Rectal smooth muscle tissue (tissue), 1 donor: ENCODE measurements at regions not wholly inside any gene's neighbourhood (a gene's known extent, or its start where the extent isn't known, plus 50 kb on each side); places are given as distances from the start of the nearest gene placed in this dataset.

ENCODE experiments used
- H3K27ac ChIP-seq: one replicate; pipeline ENCODE4 v1.7.0; 2013; ENCODE audit warnings: low read depth, low read length, inconsistent platforms
- H3K27me3 ChIP-seq: one replicate; pipeline ENCODE4 v1.7.0; 2013; ENCODE audit warnings: low read length; ENCODE audit not compliant: control insufficient read depth, insufficient read depth
- H3K36me3 ChIP-seq: one replicate; pipeline ENCODE4 v1.7.0; 2013; ENCODE audit warnings: low read length; ENCODE audit not compliant: control insufficient read depth, insufficient read depth
- H3K4me1 ChIP-seq: one replicate; pipeline ENCODE4 v1.7.0; 2013; ENCODE audit warnings: low read length; ENCODE audit not compliant: control insufficient read depth, insufficient read depth
- H3K4me3 ChIP-seq: one replicate; pipeline ENCODE4 v1.7.0; 2013; ENCODE audit warnings: low read length
- H3K9ac ChIP-seq: one replicate; pipeline ENCODE4 v1.7.0; 2013; ENCODE audit warnings: low read length

DNA sequence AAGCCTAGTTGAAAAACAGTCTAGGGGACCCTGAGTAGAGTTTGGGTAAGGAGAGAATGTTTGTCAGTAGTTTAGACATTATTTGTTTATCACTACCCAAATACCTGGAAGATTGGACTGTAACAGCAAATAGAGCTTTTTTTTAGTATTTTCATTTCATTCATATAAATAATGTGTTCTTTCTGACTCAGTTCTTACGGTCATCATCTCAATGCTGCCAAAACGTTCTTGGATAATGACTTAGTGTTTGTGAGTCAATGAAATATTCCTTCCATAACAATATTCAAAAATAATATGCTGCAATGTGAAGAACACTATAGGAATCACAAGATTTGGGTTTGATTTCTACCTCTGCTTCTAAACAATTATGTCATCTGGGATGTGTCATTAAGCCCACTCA is 400.0 kb upstream of the PKN2 start:
- no peaks in the 10 kb centered on the region for H3K36me3 ChIP-seq
- H3K4me1 ChIP-seq = no peaks in the 10 kb centered on the region
- H3K4me3 ChIP-seq = no peak overlapping the region
- H3K27ac ChIP-seq = no peak overlapping the region
- H3K27me3 ChIP-seq = no peaks in the 10 kb centered on the region
- H3K9ac ChIP-seq = no peak overlapping the region

DNA sequence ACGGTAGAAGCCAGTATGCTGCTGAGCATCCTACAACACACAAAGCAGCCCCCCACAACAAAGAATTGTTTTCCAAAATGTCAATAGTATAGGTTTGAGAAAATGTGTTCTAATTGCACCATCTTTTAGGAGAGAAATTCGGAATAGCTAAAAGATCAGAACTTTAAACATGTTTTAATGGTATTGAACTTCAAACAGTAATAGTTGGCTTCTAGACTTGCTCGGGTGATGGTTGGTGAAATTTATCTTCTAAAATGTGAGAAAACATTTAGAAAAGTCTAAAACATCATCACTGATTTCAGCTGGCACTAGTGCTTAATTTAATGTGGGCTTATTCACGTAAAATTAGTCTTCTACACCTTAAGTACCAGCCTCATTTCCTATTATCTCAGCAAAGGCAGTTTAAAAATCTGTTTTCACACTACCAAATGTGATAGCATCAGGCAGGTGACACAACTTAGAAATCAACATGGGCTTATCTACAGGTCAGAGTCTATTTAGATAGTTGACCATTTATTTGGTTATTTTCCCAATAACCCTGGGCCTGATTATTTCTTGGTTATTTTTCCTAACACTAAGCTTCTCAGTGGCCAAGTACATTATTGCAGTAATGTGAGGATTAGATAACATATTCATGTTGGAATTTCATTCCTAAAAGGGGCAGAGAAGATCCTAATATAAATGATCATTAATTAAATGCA is 399.3 kb upstream of the PKN2 start:
- Histone ChIP-seq H3K27ac (no peak overlapping the region), H3K4me1 (no peaks in the 10 kb centered on the region), H3K36me3 (no peaks in the 10 kb centered on the region), H3K9ac (no peak overlapping the region), H3K4me3 (no peak overlapping the region), H3K27me3 (no peaks in the 10 kb centered on the region)

DNA sequence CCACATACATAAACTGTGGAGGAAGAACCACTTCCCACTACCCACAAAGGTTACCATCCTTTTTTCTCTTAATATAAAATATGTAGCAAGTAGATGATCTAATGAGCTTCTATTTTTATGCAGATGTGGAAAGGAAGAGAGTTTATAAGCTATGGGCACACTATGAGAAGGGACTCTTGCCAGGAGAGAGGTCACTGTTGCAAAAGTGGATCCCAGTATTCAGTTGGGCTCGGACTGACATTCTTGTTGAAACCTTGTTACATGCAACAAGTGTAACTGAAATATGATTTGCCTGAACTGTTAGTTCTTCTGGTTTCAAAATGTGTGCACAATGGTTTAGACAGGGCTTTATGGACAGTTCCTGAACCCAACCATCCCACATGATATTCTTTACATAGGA is 397.4 kb upstream of the PKN2 start:
- H3K4me3 ChIP-seq = no peak overlapping the region
- no peaks in the 10 kb centered on the region for H3K4me1 ChIP-seq
- H3K27ac ChIP-seq = no peak overlapping the region

DNA sequence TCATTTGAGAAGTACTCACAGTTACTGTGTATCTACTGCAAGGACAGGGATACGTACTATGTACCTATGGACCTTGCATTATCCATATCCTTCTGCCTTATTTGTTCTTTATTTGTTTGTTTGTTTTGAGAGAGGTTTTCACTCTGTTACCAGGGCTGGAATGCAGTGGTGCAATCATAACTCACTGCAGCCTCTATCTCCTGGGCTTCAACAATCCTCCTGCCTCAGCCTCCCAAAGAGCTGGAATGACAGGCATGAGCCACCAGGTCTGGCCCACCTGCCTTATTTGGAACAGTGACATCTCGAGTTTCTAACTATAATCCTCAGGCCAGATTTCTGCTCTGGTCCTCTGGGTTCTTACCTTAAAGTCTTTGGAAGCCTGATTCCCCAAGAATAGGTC is 395.5 kb upstream of the PKN2 start:
- Histone ChIP-seq H3K4me3 (no peak overlapping the region), H3K27me3 (no peaks in the 10 kb centered on the region), H3K9ac (no peak overlapping the region), H3K27ac (no peak overlapping the region), H3K36me3 (no peaks in the 10 kb centered on the region), H3K4me1 (no peaks in the 10 kb centered on the region)

More for the DNA sequence above, 397.4 kb upstream of the PKN2 start:
- Histone ChIP-seq H3K9ac (no peak overlapping the region), H3K27me3 (no peaks in the 10 kb centered on the region), H3K36me3 (no peaks in the 10 kb centered on the region)

DNA sequence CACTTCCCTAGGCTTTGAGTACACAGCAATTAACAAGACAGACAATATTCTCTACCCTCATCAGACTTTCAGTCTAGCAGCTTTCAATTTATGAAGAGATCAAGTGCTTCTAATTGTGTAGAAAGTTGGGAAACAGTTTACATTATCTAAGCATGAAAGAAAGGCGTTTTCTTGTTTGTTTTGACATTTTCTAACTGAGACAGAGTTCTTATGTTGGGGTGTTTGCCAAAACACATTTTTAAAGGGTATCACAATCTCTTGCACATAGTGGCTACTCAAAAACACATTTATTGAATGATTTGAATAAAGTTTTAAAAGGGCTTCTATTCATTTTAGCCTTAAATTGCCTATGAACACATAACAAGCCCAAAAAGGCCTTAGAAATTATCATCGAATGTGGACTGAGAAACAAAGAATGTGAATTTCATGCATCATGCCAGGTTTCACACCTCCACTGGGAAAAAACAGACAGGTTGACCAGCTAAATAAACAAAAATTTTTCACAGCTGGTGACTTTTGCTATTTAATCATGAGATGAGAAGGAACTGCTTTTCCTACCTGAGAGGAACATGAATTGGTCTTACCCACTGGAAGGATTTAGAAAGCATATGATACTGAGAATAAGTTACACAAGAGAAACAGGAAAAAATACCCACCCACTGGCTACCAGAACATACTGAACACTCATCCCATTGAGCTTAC is 394.5 kb upstream of the PKN2 start:
- H3K27ac ChIP-seq = no peak overlapping the region
- H3K36me3 ChIP-seq = no peaks in the 10 kb centered on the region
- no peaks in the 10 kb centered on the region for H3K4me1 ChIP-seq
- H3K4me3 ChIP-seq = no peak overlapping the region
- H3K9ac ChIP-seq = no peak overlapping the region
- H3K27me3 ChIP-seq = no peaks in the 10 kb centered on the region

DNA sequence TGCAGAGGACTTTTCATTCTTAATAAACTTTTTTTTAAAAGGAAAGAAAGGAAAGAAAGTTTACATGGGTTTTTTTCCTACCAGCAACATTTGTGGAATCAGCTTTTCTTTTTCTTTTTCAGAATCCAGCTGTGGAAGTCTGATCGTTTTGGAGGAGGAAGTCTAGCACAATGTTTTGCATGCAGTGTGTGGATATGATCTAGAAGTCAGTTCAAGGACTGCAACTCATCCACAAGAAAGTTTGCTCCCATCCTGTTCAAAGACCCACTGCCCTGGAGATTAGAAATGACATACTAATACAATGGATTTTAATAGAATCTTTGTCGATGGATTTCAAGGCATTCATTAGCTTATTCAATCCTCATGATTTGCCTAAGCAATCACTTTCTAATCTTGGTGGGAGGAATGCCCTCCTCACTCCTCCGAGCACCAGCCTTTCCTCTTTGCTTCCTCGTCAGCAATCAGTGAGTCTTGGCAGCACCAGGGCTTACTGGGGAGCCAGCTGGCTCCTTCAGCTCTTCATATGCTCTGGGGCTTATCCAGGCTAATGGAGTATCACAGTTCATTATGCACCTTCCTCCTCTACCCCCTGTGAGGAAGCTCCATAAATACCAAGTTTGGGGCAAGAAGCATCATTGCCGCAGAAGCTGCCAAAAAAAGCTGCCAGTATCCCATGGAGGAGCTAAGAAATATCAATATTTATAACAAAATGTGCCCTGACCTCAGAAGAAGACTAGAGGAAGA is 392.3 kb upstream of the PKN2 start:
- H3K9ac ChIP-seq = no peak overlapping the region
- no peak overlapping the region for H3K4me3 ChIP-seq

DNA sequence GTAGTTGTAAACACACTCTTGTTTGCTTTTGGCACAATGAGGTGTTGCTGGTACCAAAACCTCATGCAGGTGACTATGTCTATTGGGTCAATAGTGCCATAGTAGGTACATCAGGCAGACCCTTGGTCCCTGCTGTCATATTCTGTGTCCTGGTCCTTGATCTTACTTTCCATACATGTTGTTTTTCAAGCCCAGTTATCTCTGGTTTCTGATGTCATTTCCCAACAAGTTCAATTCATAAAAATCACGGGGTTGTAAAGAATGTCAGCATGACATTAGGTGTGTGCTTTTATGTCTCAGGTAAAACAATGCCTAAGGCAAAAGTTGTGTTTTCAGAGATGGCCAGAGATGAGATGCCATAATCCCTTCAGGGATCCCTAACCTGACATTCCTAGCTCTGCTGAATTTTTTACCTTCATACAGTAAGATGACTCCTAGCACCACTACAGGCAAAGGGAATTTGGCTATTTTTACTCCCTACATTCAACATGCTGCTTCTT is 390.3 kb upstream of the PKN2 start:
- H3K27ac ChIP-seq = no peak overlapping the region
- H3K36me3 ChIP-seq = no peaks in the 10 kb centered on the region
- no peaks in the 10 kb centered on the region for H3K4me1 ChIP-seq
- H3K27me3 ChIP-seq = no peaks in the 10 kb centered on the region
- H3K4me3 ChIP-seq = no peak overlapping the region
- no peak overlapping the region for H3K9ac ChIP-seq

More for the DNA sequence above, 392.3 kb upstream of the PKN2 start:
- Histone ChIP-seq H3K27ac (no peak overlapping the region), H3K4me1 (no peaks in the 10 kb centered on the region), H3K36me3 (no peaks in the 10 kb centered on the region), H3K27me3 (no peaks in the 10 kb centered on the region)

DNA sequence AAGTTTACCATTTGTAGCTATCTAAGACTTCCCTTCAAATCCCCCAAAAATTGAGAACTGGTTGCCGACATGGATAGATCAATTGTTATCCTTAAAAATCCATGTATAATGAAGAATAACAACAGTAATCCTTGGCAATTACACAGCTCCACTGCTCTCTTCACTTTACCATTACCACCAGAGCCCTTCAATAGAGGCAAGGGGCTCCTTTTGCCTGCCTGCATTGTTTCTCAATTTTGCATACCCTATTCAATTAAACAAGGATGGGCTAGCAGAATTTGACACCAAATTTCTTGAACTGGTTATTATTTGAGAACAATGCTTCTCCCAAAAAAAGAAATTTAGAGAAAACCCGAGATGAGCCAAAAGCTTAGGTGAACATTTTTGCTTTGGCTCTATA is 387.8 kb upstream of the PKN2 start:
- H3K27me3 ChIP-seq = no peaks in the 10 kb centered on the region
- H3K9ac ChIP-seq = no peak overlapping the region
- H3K27ac ChIP-seq = no peak overlapping the region
- no peaks in the 10 kb centered on the region for H3K4me1 ChIP-seq
- no peaks in the 10 kb centered on the region for H3K36me3 ChIP-seq
- no peak overlapping the region for H3K4me3 ChIP-seq

DNA sequence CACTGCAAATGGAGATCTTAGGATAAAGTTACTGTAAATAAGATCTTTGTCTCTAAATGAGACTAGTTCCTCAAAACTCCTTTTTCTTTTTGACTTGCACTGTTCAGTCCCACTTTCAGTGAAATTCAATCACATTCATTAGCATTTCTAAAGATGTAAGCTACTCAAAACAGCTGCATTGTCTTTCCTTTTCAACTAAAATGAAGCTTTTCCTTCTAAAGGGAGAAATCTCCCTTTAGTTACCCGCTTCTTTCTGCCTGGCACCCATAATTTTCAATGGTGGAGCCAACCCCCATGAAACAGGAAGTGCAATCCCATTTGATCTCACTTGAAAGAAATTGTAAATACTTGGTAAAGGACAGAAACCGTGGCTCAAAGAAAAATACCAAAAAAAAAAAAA is 387.4 kb upstream of the PKN2 start:
- Histone ChIP-seq H3K9ac (no peak overlapping the region), H3K27ac (no peak overlapping the region), H3K36me3 (no peaks in the 10 kb centered on the region), H3K27me3 (no peaks in the 10 kb centered on the region), H3K4me1 (no peaks in the 10 kb centered on the region), H3K4me3 (no peak overlapping the region)

DNA sequence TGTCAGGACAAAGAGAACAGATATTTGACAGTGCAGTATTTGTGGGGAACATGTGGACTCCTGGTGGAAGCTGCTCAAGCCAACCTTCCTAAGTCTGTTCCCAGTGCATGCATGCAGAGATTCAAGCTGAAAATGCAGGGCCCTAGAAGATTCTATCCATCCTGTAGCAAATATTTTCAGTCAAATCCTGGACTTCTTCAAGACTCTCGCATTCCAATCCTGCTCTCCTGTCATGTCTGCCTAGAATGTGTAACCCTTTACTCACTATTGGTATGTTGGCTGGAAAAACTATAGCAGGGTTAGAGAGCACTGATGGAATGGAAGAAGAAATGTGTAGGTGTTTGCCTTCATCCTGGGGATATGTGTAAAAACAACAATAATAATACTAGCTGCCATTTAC is 385.6 kb upstream of the PKN2 start:
- Histone ChIP-seq H3K4me1 (no peaks in the 10 kb centered on the region), H3K4me3 (no peak overlapping the region), H3K36me3 (no peaks in the 10 kb centered on the region), H3K27me3 (no peaks in the 10 kb centered on the region), H3K9ac (no peak overlapping the region), H3K27ac (no peak overlapping the region)

DNA sequence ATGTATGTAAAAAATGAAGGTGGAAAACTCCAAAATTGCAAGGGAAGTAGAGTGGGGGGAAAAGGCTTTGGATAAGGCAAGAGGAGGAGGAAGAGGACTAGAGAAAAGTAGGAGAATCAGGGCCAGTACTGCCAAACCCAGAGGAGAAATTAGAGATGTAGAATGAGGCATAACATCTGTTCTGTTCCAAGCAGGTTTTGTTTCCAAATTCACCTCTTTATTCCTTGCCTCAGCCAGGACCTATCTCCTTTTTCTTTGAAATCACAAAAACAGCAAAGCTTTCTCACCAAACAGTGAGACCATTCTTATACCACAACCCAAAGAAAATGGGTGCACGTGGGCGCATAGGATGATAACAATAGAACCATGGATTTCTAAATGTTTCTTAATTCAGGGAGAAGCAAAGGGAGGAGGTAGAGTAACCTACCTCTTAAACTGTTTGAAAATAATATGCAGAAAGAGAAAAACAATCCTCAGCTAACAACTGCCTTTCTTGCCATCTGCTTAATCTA is 383.3 kb upstream of the PKN2 start:
- H3K27ac ChIP-seq = no peak overlapping the region
- H3K4me3 ChIP-seq = no peak overlapping the region
- H3K4me1 ChIP-seq = no peaks in the 10 kb centered on the region

DNA sequence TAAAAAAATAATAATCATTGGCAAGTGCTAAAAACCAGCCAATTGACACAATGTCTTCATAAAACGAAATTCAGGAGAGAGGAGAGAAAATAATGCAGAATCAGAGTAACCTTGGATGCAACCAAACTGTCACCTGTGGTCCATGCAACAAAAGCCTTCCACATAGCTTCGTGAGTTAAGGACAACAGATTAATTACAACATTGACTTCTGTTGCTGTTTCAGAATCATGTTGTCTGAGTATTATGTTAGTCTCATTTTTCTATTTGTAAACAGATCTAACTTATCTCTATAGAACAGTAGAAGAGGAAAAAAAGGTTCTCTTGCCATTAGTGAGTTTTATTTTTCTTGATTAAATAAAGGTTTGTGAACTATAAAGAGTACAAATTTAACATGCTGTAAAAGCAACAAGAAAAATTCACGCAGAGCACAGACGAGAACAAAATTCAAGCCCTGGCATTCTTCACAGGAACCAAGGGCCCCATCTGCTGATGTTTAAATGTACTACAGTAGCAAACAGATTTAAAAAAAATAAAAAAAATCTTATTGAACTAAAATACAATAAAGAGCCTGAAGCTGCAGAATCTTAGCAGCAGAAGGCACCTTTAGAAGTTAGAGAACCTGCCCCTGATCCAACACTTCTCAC is 381.1 kb upstream of the PKN2 start:
- H3K36me3 ChIP-seq = no peaks in the 10 kb centered on the region
- H3K27me3 ChIP-seq = no peaks in the 10 kb centered on the region
- H3K27ac ChIP-seq = no peak overlapping the region
- no peak overlapping the region for H3K4me3 ChIP-seq
- no peaks in the 10 kb centered on the region for H3K4me1 ChIP-seq
- H3K9ac ChIP-seq = no peak overlapping the region

More for the DNA sequence above, 383.3 kb upstream of the PKN2 start:
- H3K9ac ChIP-seq = no peak overlapping the region
- no peaks in the 10 kb centered on the region for H3K36me3 ChIP-seq
- H3K27me3 ChIP-seq = no peaks in the 10 kb centered on the region
